ENCODE measurements at regions not wholly inside any gene's neighbourhood (a gene's known extent, or its start where the extent isn't known, plus 50 kb on each side); places are given as distances from the start of the nearest gene placed in this dataset.

DNA sequence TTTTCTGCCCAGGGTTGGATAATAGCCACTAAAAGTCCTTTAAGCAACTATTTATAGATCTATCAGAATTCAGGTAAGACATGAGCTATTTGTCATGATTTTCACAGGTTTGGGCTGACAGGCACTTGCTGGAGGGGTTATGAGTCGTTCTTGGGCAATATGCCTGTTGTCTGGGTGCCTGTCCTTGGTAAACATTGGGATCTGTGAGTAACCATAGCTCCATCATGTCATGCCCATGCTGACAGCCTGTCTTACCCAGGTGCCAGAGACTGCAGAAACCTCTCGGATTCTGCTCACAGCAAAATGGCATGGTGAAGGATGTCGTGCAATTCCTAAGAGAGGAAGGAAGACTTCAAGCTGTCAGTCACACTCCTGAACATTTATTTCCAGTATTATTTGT is 116.0 kb upstream of the PUDP start:
- Histone ChIP-seq H3K36me3 (replicated peaks in 1 of 2; ENCODE audit: control insufficient read depth in 1 of 2, insufficient read depth in 2 of 2, low read length in 2 of 2) (no peaks in the 10 kb centered on the region), H3K9me3 (ENCODE audit: low read length) (no peaks in the 10 kb centered on the region), H3K27ac (ENCODE audit: extremely low read length, insufficient read depth, low read length) (no peak overlapping the region), H3K79me2 (ENCODE audit: insufficient read depth, low read length) (no peaks in the 10 kb centered on the region), H3K27me3 (ENCODE audit: control insufficient read depth in 1 of 2, insufficient read depth in 2 of 2, low read length in 2 of 2) (no peaks in the 10 kb centered on the region), H4K20me1 (ENCODE audit: insufficient read depth, low read length) (no peaks in the 10 kb centered on the region), H3K4me2 (ENCODE audit: low read depth, low read length) (no peak overlapping the region), H2AFZ (ENCODE audit: low read length) (no peak overlapping the region), H3K4me3 (replicated peaks in 1 of 3; ENCODE audit: insufficient read depth in 1 of 3, low read depth in 2 of 3, low read length in 3 of 3) (no peak overlapping the region), H3K4me1 (ENCODE audit: insufficient read depth, low read length) (no peaks in the 10 kb centered on the region), H3K9ac (ENCODE audit: insufficient read depth, low read depth, low read length) (no peak overlapping the region)
- ChIA-PET POLR2A (no interaction called here), CTCF (ENCODE audit: low intra/inter-chr PET ratio, low total read pairs) (no interaction called here)
- in situ Hi-C loops (cut with HindIII; ENCODE audit: extremely low pct_ligation_motif_present, low pct_unique_long_range_greater_than_20kb) (no loop called here), intact Hi-C loops (cut with micrococcal nuclease; ENCODE audit: unreplicated experiment) (no loop called here)
- FAIRE-seq = no peak
- 50% methylated on average over 1 of the region's 3 CpGs for WGBS (ENCODE audit: low lambda C conversion rate)
- no peak for ATAC-seq
- no TSS peak for BruUV-seq (replicated peaks)
- DNase-seq (ENCODE audit: low spot score) = no peak
- TF ChIP-seq DRAP1 (CRISPR knock-in tag; IDR thresholded peaks at IDR 0.05) = no peak
- TF ChIP-seq, protein P1, sequence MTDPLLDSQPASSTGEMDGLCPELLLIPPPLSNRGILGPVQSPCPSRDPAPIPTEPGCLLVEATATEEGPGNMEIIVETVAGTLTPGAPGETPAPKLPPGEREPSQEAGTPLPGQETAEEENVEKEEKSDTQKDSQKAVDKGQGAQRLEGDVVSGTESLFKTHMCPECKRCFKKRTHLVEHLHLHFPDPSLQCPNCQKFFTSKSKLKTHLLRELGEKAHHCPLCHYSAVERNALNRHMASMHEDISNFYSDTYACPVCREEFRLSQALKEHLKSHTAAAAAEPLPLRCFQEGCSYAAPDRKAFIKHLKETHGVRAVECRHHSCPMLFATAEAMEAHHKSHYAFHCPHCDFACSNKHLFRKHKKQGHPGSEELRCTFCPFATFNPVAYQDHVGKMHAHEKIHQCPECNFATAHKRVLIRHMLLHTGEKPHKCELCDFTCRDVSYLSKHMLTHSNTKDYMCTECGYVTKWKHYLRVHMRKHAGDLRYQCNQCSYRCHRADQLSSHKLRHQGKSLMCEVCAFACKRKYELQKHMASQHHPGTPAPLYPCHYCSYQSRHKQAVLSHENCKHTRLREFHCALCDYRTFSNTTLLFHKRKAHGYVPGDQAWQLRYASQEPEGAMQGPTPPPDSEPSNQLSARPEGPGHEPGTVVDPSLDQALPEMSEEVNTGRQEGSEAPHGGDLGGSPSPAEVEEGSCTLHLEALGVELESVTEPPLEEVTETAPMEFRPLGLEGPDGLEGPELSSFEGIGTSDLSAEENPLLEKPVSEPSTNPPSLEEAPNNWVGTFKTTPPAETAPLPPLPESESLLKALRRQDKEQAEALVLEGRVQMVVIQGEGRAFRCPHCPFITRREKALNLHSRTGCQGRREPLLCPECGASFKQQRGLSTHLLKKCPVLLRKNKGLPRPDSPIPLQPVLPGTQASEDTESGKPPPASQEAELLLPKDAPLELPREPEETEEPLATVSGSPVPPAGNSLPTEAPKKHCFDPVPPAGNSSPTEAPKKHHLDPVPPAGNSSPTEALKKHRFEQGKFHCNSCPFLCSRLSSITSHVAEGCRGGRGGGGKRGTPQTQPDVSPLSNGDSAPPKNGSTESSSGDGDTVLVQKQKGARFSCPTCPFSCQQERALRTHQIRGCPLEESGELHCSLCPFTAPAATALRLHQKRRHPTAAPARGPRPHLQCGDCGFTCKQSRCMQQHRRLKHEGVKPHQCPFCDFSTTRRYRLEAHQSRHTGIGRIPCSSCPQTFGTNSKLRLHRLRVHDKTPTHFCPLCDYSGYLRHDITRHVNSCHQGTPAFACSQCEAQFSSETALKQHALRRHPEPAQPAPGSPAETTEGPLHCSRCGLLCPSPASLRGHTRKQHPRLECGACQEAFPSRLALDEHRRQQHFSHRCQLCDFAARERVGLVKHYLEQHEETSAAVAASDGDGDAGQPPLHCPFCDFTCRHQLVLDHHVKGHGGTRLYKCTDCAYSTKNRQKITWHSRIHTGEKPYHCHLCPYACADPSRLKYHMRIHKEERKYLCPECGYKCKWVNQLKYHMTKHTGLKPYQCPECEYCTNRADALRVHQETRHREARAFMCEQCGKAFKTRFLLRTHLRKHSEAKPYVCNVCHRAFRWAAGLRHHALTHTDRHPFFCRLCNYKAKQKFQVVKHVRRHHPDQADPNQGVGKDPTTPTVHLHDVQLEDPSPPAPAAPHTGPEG (CRISPR knock-in tag; IDR thresholded peaks at IDR 0.05) = no peak
- TF ChIP-seq HES4 (CRISPR knock-in tag; IDR thresholded peaks at IDR 0.05; ENCODE audit: borderline replicate concordance) = no peak
- no peak for TF ChIP-seq PTBP1 (IDR thresholded peaks at IDR 0.05; ENCODE audit: low read depth, low read length, poor library complexity, severe bottlenecking)
- TF ChIP-seq ZMYM4 (CRISPR knock-in tag; IDR thresholded peaks at IDR 0.05) = no peak
- TF ChIP-seq, protein P2, sequence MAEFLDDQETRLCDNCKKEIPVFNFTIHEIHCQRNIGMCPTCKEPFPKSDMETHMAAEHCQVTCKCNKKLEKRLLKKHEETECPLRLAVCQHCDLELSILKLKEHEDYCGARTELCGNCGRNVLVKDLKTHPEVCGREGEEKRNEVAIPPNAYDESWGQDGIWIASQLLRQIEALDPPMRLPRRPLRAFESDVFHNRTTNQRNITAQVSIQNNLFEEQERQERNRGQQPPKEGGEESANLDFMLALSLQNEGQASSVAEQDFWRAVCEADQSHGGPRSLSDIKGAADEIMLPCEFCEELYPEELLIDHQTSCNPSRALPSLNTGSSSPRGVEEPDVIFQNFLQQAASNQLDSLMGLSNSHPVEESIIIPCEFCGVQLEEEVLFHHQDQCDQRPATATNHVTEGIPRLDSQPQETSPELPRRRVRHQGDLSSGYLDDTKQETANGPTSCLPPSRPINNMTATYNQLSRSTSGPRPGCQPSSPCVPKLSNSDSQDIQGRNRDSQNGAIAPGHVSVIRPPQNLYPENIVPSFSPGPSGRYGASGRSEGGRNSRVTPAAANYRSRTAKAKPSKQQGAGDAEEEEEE (CRISPR knock-in tag; IDR thresholded peaks at IDR 0.05; ENCODE audit: borderline replicate concordance) = no peak
- no peak for TF ChIP-seq TMF1 (CRISPR knock-in tag; IDR thresholded peaks at IDR 0.05; ENCODE audit: low read depth)
- no peak for TF ChIP-seq NR0B2 (CRISPR knock-in tag; IDR thresholded peaks at IDR 0.05)
- no peak for TF ChIP-seq ZNF430 (CRISPR knock-in tag; IDR thresholded peaks at IDR 0.05)
- no peak for TF ChIP-seq PCBP1 (IDR thresholded peaks at IDR 0.05; ENCODE audit: borderline replicate concordance, low read depth, low read length)
- TF ChIP-seq ZNF589 (CRISPR knock-in tag; conservative IDR thresholded peaks at IDR 0.05) = no peak
- no peak for TF ChIP-seq NFIC (IDR thresholded peaks at IDR 0.05; ENCODE audit: low read length)
- no peak for TF ChIP-seq BCL3 (CRISPR knock-in tag; IDR thresholded peaks at IDR 0.05)
- no peak for TF ChIP-seq YEATS2 (CRISPR knock-in tag; IDR thresholded peaks at IDR 0.05; ENCODE audit: borderline replicate concordance)
- TF ChIP-seq ZBTB3 (CRISPR knock-in tag; IDR thresholded peaks at IDR 0.05; ENCODE audit: borderline replicate concordance, low read depth) = no peak
- no peak for TF ChIP-seq ZNF24 (IDR thresholded peaks at IDR 0.05)
- no peak for TF ChIP-seq ZNF441 (CRISPR knock-in tag; IDR thresholded peaks at IDR 0.05; ENCODE audit: borderline replicate concordance)

All from HepG2 (cell line).